ENCODE measurements at regions not wholly inside any gene's neighbourhood (a gene's known extent, or its start where the extent isn't known, plus 50 kb on each side); places are given as distances from the start of the nearest gene placed in this dataset.

DNA sequence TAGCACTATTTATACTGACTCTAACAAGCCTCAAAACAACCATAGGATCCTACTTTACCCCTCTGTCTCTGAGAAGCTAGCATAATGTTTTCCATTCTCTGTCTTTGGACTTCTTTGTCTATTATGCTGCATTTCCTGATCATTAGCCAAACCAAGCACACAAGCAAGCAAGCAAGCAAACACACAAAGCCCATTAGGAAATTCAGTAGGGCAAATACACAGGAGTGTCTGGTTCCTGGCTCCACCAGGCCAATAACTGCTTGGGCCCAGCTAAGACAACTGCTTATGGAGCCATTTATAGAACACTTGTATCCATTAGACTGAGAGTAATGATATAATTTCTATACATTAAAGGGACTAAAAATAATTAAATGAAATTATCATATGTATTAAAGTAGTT is 952.9 kb upstream of the EPHA7 start:
- no peak for DNase-seq (ENCODE audit: low read depth)

DNA sequence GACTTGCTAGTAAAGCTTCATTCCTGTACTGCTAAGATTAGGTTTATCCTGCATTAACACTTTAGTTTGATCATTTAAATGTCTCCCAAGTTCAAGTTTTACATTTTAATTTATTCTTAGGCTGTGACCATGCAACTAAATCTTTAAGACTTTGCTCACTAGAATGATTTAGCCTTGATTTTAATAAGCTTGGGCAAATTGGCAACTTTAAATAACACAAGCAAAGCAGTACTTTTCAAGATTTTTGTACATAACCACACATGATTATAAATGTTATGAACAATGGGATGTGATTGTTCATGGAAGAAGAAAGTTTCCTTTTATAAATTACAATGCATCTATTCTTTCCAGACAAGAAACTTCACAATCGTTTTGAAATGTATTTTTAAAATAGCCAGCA is 948.0 kb upstream of the EPHA7 start:
- no peak for DNase-seq (ENCODE audit: low read depth)

DNA sequence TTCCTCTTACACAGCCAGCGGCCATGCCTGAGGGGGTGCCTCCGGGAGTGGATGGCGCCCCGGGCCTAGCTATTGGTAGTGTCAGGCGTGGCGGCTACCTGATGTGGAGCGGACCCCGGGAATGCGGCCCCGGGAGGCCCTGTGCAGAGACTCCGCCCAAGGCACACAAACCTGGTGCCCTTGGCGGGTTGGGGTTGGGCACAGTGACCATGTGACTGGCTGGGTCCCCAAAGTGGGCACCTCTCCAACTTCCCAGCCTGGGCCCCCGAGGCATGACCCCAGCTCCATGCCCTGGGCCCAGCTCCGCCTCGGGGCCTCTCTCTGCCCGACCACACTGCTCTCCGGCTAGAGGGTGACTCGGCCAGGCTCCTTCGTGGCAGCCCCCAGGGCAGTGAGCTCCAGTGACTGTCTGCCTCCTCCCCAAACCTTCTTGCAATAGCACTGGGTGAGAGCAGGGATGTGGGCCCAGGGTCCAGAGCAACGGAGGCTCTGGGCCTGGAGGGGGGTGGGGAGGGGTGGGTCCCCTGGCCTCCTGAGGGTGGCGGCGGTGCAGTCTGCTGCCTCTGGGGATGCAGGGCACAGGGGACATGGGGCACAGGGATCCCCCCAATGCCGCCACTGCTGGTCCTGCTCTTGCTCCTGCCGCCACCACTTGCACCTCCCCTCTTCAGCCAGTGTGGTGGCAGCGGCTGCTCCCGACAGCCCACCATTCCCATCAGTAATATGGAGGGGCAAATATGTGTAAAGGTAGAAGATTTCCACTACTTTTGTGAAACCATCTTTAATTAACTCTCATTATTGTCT is 942.9 kb upstream of the EPHA7 start:
- no peak for DNase-seq (ENCODE audit: low read depth)

DNA sequence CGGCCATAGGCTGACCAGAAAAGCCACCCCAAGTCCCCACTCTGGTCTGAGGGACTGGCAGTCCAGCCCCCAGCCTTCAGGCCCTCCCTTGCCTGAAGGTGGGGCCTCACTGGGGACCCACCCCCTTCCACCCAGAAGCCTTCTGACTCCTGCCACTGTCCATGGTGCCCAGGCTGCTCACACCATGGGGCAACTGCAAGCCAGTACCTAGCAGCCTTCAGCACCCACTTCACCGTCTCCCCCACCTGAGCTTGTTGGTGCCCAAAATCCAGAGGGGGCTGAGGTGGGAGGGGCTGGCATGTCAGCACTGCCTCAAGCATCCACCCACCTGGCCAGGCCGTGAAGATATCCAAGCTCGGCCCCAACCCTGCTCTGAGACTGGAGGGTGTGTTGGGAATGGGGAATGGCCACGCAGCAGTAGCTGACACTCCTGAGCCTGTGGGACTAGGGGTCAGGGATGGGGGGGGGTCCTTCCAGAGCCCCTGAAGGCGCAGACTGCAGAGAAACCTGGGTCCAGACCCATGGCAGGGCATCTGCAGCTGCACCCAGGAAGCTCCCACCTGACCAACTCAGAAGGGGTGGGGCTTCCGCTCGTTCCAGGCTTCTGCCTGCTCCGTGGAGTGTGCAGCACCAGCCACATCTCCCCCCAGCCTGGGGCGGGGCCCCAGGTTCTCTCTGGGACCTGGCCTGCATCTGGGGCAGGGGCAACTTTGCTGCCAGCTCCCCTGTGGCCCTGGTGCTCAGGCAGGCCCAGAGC is 942.1 kb upstream of the EPHA7 start:
- no peak for DNase-seq (ENCODE audit: low read depth)

DNA sequence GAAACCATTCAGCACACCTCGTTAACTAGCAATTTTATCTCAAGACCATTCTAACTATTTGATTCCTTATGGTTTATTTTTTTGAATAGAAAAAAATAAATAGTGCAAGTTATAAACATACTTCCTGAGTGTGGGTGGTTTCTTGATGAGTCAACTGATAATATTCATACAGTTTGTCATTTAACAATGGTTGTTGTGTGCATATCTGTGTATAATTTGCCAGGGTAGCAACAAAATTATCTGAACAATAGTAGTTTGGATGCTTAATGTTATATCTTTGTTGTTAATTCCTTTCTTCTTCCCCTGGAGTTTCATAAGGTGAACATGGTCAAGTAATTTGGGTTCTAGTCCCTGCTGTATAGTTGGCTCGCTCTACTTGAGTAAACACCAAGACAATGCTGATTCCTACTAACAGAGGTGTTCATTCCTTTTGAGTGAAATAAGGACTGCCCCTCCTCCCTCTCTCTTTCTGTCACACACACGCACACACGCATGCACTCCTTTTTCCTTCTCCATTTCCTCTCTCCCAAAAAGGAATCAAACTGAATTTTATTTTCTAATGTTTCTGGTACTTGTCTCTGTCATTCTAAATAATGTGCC is 938.1 kb upstream of the EPHA7 start:
- DNase-seq (ENCODE audit: low read depth): no peak

DNA sequence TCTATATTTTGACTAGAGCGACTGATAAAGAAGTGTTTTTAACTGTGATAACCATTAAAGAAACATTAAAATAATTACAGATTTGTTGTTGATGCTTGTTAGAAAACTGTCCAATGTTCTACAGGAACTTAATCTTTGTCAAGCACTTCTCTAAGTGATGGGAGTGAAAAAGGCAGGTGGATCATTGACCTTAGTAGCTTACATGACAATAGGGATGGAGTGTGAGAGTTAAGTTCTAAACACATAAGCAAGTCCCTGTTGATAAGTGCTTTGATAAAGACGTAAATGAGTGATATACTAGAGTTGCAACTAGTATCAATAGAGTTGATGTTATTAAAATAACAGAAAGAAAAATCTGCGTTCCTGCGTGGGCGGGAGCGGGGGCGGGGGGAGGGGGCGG is 931.5 kb upstream of the EPHA7 start:
- no peak for DNase-seq (ENCODE audit: low read depth)

DNA sequence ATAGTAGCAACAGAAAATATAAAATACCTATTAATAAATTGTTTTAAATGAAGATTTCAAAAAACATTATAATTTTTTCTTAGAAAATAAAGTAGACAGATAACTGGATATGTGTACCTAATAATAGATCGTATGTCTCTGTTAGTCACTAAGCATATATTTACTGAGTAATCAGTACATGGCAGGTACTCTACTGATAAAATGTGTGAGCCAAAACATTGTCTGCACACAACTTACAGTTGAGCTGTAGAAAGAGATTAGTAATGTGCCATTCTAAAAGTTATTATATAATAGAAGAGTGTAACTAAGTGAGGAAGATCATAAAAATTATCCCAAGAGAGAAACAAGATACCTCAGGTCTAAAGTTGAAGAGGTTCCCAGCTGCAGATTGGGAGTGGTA is 929.9 kb upstream of the EPHA7 start:
- no peak for DNase-seq (ENCODE audit: low read depth)

DNA sequence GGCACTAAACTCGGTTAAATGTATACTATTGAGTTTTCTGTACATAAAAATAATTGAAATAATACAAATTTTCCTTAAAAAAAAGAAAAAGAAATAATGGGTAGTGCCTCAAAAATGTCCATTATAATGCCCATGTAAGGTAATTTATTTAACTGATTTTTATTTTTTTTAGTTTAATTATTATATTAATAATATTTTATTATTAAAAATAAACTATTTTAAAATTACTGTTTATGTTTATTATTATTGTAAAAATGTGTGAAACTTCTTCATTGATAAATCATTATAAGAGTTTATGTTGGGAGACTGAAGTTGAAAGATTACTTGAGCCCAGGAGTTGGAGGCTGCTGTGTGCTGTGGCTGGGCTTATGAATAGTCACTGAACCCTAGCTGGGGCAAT is 925.5 kb upstream of the EPHA7 start:
- DNase-seq (ENCODE audit: low read depth): no peak

DNA sequence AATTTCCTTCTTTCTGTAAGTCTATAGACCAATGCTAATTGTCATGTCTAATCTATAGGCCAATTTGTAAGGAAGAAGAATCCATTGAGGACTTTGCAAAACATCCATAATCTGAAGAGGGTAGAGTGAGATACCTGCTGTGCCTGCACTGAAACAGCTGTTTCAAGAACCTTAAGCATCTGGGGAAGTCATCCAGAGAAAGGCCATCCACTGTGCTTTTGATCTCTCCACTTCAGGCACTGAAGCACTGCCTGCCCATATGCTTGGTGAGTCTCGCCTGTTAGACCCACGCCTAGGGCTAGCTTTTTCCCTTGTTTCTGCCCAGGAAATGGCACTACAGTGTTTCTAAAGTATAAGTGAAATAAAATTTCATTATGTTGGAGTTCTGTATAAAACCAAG is 921.8 kb upstream of the EPHA7 start:
- no peak for DNase-seq (ENCODE audit: low read depth)

DNA sequence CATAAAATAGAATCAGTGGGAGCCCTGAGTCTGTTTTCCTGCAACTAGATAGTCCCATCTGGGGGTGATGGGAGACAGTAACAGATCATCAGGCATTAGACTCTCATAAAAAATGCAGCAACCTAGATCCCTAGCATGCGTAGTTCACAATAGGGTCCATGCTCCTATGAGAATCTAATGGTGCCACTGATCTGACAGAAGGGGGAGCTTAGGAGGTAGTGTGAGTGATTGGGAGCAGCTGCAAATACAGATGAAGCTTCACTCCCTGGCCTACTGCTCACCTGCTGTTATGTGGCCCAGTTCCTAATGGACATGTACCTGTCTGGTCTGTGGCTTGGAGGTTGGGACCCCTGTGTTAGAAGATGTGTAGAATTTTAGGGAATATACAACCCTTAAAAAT is 904.5 kb upstream of the EPHA7 start:
- peak; percentile 24 for DNase-seq (ENCODE audit: low read depth)

DNA sequence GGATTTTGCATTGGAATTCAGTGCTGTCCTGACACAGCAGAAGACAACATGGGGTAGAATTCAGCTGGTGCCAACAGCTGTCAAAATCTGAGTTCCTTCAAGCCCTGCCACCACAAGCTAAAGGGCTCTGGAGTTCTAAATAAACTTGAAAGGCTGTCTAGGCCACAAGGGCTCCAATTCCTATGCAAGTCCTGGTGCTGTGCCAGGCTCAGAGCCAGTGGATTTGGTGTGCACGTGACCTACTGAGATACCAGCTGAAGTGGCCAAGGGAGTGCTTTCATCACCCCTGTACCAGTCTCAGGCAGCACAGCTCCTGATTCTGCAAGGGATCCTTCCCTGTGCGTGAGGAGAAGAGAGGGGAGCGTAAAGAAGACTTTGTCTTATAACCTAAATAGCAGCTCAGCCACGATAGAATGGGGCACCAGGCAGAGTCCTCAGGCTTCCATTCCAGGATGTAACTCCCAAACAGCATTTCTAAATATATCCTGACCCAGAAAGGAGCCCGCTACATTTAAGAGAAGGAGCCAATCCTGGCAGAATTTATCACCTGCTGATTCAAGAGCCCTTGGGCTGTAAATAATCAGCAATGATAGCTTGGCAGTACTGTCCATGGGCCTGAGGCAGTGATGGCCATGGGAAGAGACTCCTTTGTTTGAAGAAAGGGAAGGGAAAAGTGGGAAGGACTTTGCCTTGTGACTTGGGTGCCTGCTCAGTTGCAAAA is 881.2 kb upstream of the EPHA7 start:
- no peak for DNase-seq (ENCODE audit: low read depth)

DNA sequence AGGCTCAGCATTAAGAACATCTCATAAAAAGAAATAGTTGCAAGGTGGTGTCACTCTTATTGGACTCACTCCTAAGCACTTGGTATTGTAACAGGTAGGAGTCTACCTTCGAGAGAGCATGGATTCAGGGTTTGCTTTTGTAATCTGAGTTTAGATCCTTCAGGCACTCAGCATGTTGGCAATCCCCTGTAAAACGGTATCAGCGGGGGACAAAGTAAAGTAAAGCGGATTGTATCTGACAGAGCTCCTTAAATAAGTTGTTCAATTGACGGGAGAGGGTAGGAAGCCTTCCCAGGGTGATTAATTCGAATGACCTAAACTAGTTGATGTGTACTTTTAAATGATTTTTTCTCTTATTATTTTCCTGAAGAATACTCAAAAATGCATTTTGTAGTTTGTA is 869.8 kb upstream of the EPHA7 start:
- no peak for DNase-seq (ENCODE audit: low read depth)

DNA sequence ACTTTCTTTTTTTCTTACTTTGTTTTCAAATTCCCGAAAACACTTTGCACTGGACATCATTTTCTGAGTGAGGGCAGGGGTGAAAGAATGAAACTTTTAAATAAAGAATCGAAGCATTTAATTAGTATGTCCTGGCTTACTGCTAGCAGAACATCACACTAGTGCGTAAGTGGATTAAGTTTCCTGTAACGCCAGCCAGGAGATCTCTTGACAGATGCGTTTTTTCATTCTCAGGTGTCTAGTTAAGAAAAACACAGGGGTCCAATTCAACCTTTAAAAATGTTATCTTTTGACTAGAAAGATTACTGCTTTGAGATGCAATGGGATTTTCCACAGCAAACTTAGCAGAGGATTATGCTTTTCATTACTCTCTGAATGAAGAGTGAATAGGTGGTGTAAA is 858.8 kb upstream of the EPHA7 start:
- DNase-seq (ENCODE audit: low read depth): no peak

DNA sequence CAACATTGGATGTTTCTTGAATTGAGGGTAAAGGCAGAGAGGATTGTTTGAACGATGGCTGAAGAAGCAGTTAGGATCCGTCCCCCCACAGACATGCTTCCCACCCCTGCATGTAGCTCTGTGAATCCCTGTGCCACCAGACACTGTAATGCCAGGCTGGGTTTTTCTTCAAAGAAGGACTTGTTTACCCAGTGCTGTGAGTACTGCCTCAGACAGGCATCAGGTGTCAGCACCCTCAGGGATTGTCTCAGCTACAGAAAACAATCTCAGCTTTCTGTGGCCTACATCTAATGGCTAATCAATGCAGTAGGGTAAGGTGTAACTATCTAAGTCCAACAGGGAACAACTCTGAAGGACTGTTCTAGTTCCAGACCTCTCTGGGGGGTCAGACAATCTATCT is 853.0 kb upstream of the EPHA7 start:
- no peak for DNase-seq (ENCODE audit: low read depth)

DNA sequence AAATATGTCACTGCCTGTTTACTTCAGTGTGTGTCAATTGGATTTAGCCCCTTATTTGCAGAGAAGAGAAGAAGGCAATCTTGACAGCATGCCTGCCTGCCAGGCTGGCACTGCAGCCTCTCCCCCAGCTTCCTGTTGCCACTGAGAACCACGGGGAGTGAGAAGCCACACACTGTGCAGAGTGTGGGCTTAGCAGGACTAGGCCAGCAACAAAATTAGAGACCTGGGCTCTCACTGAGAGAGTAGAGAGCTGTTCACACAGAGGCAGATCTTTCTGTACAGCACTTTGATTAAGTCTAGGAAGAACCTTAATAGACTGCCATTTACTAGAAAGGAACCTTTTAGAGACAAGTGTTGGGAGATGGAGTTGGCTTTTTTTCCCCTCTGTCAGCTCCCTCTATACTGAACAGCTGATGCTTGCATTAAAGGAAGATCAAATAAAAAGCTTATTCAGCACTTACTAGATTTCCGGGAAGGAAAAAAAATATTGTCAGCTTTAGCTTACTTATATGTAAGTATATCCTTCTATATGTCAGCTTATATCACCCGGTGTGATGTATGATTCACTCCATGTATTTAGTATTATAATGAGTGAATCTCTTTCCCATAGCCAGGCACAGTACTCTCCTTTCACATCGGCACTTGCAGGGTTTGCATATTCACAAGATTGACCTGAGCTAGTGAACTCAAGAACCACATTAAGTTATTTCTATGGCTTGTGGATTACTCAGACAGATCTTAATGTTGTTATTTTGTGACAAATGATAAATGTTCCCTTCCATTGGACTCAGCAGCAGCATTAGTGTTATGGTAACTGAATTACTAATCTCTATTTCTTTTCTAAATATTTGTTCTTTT is 851.0 kb upstream of the EPHA7 start:
- DNase-seq (ENCODE audit: low read depth): no peak

DNA sequence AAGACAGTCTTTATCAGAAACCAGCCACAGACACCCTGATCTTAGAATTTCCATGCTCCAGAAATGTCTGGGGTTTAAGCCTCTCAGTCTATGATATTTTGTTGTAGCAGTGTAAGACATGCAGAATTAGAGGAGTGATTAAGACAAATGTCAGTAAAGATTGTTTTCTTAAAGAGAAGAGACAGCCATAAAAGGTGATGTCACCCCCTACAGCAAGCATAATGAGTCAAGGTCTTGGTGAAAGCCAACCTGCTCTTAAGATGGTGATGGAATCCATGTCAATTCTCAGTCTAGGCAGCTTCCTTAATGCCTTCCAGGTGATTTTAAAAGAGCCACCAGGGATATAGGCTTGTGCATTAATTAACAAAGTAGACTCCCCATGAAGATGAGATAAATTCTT is 849.9 kb upstream of the EPHA7 start:
- DNase-seq (ENCODE audit: low read depth): no peak

DNA sequence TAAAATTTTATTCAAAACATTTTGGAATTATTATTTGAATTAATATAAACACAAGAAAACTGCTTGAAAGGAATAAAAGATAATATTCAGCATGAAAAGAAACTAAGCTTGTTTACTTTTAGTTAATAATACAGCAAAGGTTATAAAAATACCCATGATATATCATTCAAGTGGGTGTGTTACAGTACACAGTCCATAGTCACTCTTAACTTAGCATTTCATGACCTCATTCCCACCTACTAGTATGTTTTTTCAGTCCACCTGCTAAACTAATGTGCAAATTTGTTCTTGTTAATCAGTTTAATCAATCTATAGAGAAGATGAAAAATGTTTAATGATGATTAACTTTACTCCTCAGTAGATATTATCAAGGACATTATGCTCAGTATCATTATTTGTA is 841.4 kb upstream of the EPHA7 start:
- DNase-seq (ENCODE audit: low read depth): no peak

DNA sequence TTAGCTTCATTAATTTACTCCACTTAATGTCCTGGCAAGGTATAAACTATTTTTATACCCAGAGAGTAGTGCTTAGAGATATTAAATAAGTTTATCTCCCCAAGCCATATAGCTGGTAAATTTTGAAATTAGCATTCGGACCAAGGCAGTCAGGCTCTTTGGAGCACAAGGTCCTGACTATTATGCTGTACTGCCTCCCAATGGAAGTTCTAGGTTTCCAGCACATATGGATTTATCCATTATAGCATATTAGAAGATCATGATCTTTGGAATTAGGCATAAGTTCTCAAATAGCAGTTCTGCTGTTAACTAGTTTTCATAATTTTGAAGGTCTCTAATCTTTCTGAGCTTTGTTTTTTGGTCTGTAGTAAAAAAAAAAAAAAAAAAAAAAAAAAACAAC is 835.3 kb upstream of the EPHA7 start:
- peak; percentile 9 for DNase-seq (ENCODE audit: low read depth)

DNA sequence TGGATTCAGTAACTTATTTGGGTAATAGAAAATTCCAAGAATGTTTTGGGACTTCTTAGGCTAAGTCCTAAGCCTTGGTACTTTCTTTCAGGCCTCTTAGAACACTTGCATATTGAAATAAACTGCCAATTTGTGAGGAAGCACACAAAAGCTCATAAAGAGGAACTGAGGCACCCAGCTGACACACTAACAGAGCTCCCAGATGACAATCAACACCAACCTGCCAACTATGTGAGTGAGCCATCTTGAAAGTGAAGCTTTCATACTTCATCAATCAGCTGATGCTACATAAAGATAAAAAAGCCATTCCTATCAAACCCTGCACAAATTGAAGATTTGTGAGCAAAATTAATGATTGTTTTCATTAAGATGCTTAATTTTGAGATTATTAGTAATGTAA is 832.5 kb upstream of the EPHA7 start:
- DNase-seq (ENCODE audit: low read depth): no peak

DNA sequence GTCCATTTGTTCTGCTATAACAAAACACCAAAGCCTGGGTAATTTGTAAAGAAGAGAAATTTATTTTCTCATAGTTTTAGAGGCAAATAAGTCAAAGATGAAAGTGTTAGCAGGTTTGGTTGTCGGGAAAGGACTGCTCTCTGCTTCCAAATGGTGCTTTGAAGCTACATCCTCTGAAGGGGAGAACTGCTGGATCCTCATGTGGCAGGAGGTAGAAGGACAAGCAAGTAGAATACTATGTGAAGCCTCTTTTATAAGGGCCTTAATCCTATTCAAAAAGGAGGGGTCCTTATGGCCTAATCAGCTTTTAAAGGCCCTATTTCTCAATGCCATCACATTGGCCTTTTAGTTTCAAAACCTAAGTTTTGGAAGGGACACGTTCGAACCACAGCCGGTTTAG is 826.0 kb upstream of the EPHA7 start:
- DNase-seq (ENCODE audit: low read depth): no peak

DNA sequence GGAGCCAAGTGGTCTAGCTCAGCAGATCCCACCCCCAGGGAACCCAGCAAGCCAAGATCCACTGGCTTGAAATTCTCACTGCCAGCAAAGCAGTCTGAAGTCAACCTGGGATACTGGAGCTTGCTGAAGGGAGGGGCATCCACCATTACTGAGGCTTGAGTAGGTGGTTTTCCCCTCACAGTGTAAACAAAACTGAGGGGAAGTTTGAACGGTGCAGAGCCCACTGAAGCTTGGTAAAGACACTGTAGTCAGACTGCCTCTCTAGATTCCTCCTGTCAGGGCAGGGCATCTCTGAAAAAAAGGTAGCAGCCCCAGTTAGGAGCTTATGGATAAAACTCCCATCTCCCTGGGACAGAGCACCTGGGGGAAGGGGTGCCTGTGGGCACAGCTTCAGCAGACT is 819.5 kb upstream of the EPHA7 start:
- DNase-seq (ENCODE audit: low read depth): no peak

DNA sequence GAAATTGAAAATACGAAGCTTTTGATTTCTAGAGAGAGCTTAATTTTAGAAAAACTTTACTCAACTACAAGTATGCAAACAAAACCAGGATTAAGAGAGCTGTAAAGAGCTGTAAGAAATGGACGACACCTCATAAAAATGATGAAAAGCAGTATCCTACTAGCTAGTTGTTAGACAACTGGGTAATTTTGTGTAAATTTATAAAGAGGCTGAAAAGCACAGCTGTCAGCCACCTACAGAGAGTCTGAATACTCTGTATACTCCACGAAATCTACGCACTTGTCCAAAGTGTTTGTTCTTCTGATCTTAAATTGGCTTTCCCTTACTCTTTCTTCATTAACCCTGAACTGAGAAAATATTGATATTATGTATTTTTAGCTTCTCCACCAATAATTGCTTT is 808.4 kb upstream of the EPHA7 start:
- DNase-seq (ENCODE audit: low read depth): no peak

Data from amniotic epithelial cell (primary cell).